ENCODE measurements at regions not wholly inside any gene's neighbourhood (a gene's known extent, or its start where the extent isn't known, plus 50 kb on each side); places are given as distances from the start of the nearest gene placed in this dataset.

DNA sequence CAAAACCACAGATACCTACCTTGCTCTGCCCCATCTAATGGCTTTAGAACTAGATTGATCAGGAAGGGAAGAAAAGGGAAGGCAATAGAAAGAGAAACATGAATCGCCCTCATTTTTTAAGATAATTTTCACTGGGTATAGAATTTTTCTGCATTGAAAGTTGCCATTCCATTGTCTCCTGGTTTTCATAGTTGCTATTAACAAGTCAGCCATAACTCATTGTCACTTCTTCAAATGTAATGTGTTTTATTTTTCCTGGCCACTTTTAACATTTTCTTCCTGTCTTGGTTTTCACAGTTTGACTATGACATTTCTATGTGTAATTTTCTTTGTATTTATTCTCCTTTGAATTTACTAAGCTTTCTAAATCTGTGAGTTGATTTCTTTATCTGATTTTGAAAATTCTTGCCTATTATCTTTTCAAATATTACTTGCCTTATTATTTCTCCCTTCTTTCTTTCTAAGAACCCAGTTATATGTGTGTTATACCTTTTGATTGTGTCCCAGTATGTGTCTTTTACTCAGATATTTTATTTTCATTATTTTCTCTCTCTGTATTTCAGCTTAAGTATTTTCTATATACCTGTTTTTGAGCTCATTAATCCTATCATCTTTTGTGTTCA is 85.5 kb upstream of the GLI2 start:
- no peak for DNase-seq (ENCODE audit: low spot score)
- no peak overlapping the region for H3K27ac ChIP-seq
- TF ChIP-seq EZH2 (IDR thresholded peaks at IDR 0.05; ENCODE audit: borderline replicate concordance) (no peak), EZH2phosphoT487 (IDR thresholded peaks at IDR 0.05; ENCODE audit: low read depth, severe bottlenecking, unreplicated experiment) (no peak)
- TF ChIP-seq, protein P1, sequence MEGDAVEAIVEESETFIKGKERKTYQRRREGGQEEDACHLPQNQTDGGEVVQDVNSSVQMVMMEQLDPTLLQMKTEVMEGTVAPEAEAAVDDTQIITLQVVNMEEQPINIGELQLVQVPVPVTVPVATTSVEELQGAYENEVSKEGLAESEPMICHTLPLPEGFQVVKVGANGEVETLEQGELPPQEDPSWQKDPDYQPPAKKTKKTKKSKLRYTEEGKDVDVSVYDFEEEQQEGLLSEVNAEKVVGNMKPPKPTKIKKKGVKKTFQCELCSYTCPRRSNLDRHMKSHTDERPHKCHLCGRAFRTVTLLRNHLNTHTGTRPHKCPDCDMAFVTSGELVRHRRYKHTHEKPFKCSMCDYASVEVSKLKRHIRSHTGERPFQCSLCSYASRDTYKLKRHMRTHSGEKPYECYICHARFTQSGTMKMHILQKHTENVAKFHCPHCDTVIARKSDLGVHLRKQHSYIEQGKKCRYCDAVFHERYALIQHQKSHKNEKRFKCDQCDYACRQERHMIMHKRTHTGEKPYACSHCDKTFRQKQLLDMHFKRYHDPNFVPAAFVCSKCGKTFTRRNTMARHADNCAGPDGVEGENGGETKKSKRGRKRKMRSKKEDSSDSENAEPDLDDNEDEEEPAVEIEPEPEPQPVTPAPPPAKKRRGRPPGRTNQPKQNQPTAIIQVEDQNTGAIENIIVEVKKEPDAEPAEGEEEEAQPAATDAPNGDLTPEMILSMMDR (IDR thresholded peaks at IDR 0.05; ENCODE audit: poor library complexity) = no peak
- no peaks in the 10 kb centered on the region for H3K36me3 ChIP-seq (replicated peaks; ENCODE audit: insufficient read depth, low read depth)
- no peak overlapping the region for H3K4me2 ChIP-seq
- no peaks in the 10 kb centered on the region for H3K79me2 ChIP-seq
- H2AFZ ChIP-seq = no peak overlapping the region
- no peaks in the 10 kb centered on the region for H3K4me1 ChIP-seq (ENCODE audit: insufficient read depth)
- H3K9me2 ChIP-seq (replicated peaks; ENCODE audit: insufficient read depth) = no peaks in the 10 kb centered on the region
- H3K27me3 ChIP-seq = no peaks in the 10 kb centered on the region
- H3K9me3 ChIP-seq (ENCODE audit: low read depth) = peaks cover 14% of the 10 kb centered on the region
- H4K20me1 ChIP-seq (ENCODE audit: insufficient read depth, poor library complexity, severe bottlenecking) = no peaks in the 10 kb centered on the region
- WGBS (ENCODE audit: low lambda C conversion rate, missing lambda C conversion rate) = 100% methylated on average over 1 of the region's 1 CpG
- no peak overlapping the region for H3K4me3 ChIP-seq

DNA sequence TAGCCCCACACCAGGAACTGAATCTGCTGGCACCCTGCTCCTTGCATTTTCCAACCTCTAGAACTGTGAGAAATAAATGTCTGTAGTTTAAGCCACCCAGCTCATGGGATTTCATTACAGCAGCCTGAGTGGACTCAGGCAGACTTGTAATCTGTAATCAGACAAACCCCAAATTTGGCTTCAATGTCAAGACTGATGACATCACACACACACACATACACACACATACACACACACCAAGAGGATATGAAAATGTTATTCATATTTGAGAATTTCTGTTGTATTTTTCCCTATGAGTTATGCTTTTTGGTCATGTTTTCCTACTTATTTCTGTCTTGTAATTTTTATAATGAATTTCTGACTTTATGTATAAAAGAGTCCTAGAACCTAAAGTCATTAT is 83.8 kb upstream of the GLI2 start:
- no peak overlapping the region for H2AFZ ChIP-seq
- H3K9me3 ChIP-seq (ENCODE audit: low read depth) = peaks cover 14% of the 10 kb centered on the region
- no peak overlapping the region for H3K4me2 ChIP-seq
- H3K79me2 ChIP-seq = no peaks in the 10 kb centered on the region
- no peaks in the 10 kb centered on the region for H3K9me2 ChIP-seq (replicated peaks; ENCODE audit: insufficient read depth)
- H3K27me3 ChIP-seq = no peaks in the 10 kb centered on the region
- no peaks in the 10 kb centered on the region for H3K4me1 ChIP-seq (ENCODE audit: insufficient read depth)
- H3K27ac ChIP-seq = no peak overlapping the region
- H4K20me1 ChIP-seq (ENCODE audit: insufficient read depth, poor library complexity, severe bottlenecking) = no peaks in the 10 kb centered on the region
- no peaks in the 10 kb centered on the region for H3K36me3 ChIP-seq (replicated peaks; ENCODE audit: insufficient read depth, low read depth)
- TF ChIP-seq EZH2phosphoT487 (IDR thresholded peaks at IDR 0.05; ENCODE audit: low read depth, severe bottlenecking, unreplicated experiment) (no peak), EZH2 (IDR thresholded peaks at IDR 0.05; ENCODE audit: borderline replicate concordance) (no peak)
- TF ChIP-seq, protein P1 (IDR thresholded peaks at IDR 0.05; ENCODE audit: poor library complexity) = no peak
- no peak for DNase-seq (ENCODE audit: low spot score)
- no peak overlapping the region for H3K4me3 ChIP-seq

DNA sequence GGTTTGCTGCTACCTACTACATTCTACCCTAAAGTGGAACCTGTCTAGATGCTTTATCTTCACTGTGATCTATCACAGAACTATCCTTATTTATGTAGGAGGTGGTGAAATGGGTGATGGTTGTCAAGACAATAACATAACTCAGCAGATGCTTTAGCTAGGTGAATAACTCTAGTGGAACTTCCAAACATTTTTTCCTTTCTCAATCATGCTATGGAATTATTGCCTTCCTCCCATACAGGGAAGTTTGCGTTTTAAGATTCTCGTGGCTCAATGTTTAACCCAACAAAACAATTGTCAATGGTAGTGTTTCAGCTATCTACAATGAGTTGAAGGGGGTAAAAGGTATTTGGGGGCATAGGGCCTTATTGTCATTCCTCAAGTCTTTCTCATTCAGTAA is 82.6 kb upstream of the GLI2 start:
- Histone ChIP-seq H3K4me3 (no peak overlapping the region), H3K9me3 (ENCODE audit: low read depth) (peaks cover 14% of the 10 kb centered on the region), H3K9me2 (replicated peaks; ENCODE audit: insufficient read depth) (no peaks in the 10 kb centered on the region), H3K4me1 (ENCODE audit: insufficient read depth) (no peaks in the 10 kb centered on the region), H3K36me3 (replicated peaks; ENCODE audit: insufficient read depth, low read depth) (no peaks in the 10 kb centered on the region), H3K27me3 (no peaks in the 10 kb centered on the region), H4K20me1 (ENCODE audit: insufficient read depth, poor library complexity, severe bottlenecking) (no peaks in the 10 kb centered on the region), H3K27ac (no peak overlapping the region), H2AFZ (no peak overlapping the region), H3K79me2 (no peaks in the 10 kb centered on the region), H3K4me2 (no peak overlapping the region)
- 85% methylated on average over 2 of the region's 2 CpGs for WGBS (ENCODE audit: low lambda C conversion rate, missing lambda C conversion rate)
- no peak for TF ChIP-seq EZH2 (IDR thresholded peaks at IDR 0.05; ENCODE audit: borderline replicate concordance)
- no peak for DNase-seq (ENCODE audit: low spot score)

DNA sequence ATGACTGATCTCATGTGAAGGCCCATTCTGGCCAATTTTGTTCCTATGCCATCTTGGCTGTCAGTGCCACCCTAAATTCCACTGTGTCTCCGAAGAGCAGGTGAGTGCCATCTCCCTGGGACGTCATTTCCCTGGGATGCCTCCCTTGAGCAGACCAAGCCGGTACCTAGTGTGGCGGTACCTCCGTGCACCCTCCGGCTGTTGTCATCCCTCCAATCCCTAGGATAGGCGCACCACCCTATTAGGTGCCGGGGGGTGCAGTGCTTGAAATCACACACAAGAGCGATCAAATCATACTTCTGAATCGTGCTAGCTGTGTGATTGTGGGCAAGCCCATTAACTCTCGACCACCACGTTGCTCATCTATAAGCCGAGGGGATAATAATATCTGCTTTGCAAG is 81.8 kb upstream of the GLI2 start:
- Histone ChIP-seq H3K27ac (no peak overlapping the region), H3K4me2 (no peak overlapping the region), H3K9me2 (replicated peaks; ENCODE audit: insufficient read depth) (no peaks in the 10 kb centered on the region), H3K4me3 (no peak overlapping the region), H4K20me1 (ENCODE audit: insufficient read depth, poor library complexity, severe bottlenecking) (no peaks in the 10 kb centered on the region), H3K9me3 (ENCODE audit: low read depth) (peaks cover 14% of the 10 kb centered on the region), H3K4me1 (ENCODE audit: insufficient read depth) (no peaks in the 10 kb centered on the region), H3K79me2 (no peaks in the 10 kb centered on the region), H3K27me3 (no peaks in the 10 kb centered on the region), H2AFZ (no peak overlapping the region), H3K36me3 (replicated peaks; ENCODE audit: insufficient read depth, low read depth) (no peaks in the 10 kb centered on the region)
- TF ChIP-seq, protein P1 (IDR thresholded peaks at IDR 0.05; ENCODE audit: poor library complexity) = no peak
- DNase-seq (ENCODE audit: low spot score) = no peak
- 93% methylated on average over 13 of the region's 13 CpGs for WGBS (ENCODE audit: low lambda C conversion rate, missing lambda C conversion rate)

Data from hepatocyte (in vitro differentiated cells).